ENCODE measurements at regions not wholly inside any gene's neighbourhood (a gene's known extent, or its start where the extent isn't known, plus 50 kb on each side); places are given as distances from the start of the nearest gene placed in this dataset.
"Not testable (repeated sequence)": the region's sequence is repeated elsewhere in the genome, so short reads cannot be mapped to it uniquely, and the experiment has no call there.

DNA sequence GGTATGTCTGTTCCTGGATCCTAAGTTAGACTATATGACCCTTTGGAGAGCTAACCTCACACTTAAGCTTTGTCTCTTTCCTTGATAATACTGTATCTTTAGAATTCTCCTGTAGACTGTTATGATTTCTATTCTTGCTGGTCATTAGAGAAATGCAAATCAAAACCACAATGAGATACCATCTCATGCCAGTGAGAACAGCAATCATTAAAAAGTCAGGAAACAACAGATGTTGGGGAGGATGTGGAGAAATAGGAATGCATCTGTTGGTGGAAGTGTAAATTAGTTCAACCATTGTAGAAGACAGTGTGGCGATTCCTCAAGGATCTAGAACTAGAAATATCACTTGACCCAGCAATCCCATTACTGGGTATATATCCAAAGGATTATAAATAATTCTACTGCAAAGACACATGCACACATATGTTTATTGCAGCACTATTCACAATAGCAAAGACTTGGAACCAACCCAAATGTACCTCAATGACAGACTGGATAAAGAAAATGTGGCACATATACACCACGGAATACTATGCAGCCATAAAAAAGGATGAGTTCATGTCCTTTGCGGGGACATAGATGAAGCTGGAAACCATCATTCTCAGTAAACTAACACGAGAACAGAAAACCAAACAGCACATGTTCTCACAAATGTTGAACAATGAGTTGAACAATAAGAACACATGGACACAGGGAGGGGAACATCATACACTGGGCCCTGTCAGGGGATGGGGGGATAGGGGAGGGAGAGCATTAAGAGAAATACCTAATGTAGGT, 867.8 kb upstream of the ADGRB3 start:
- TF ChIP-seq, protein P1, sequence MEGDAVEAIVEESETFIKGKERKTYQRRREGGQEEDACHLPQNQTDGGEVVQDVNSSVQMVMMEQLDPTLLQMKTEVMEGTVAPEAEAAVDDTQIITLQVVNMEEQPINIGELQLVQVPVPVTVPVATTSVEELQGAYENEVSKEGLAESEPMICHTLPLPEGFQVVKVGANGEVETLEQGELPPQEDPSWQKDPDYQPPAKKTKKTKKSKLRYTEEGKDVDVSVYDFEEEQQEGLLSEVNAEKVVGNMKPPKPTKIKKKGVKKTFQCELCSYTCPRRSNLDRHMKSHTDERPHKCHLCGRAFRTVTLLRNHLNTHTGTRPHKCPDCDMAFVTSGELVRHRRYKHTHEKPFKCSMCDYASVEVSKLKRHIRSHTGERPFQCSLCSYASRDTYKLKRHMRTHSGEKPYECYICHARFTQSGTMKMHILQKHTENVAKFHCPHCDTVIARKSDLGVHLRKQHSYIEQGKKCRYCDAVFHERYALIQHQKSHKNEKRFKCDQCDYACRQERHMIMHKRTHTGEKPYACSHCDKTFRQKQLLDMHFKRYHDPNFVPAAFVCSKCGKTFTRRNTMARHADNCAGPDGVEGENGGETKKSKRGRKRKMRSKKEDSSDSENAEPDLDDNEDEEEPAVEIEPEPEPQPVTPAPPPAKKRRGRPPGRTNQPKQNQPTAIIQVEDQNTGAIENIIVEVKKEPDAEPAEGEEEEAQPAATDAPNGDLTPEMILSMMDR (conservative IDR thresholded peaks at IDR 0.05), result not testable (repeated sequence)
- TF ChIP-seq EZH2 (IDR thresholded peaks at IDR 0.05; ENCODE audit: low read depth), result not testable (repeated sequence)

Data from PC-9 (cell line).